GM10248 (cell line): ENCODE measurements at regions not wholly inside any gene's neighbourhood (a gene's known extent, or its start where the extent isn't known, plus 50 kb on each side); places are given as distances from the start of the nearest gene placed in this dataset.

Experiments used
- CTCF ChIA-PET: fragments of 300-600 bp; sonication (Branson Sonifier 250); formaldehyde crosslinking; extraction: SDS; loops from one replicate; lab custom pipeline; 2021; ENCODE audit warnings: antibody characterized with exemption; lab: Yijun Ruan, JAX
- POLR2A ChIA-PET: fragments of 350-650 bp; sonication (Branson Sonifier 250); formaldehyde crosslinking; extraction: SDS; loops from one replicate; lab custom pipeline; 2020; ENCODE audit warnings: antibody characterized with exemption; lab: Yijun Ruan, JAX
- DNase-seq: peaks from one replicate; pipeline ENCODE4 v3.0.0; 2012; ENCODE audit errors: extremely low spot score
- TF ChIP-seq, protein P1 (sequence below): IDR thresholded peaks from 2 replicates; pipeline ENCODE4 v1.5.1; 2012; ENCODE audit warnings: mild to moderate bottlenecking, low read depth; ENCODE audit errors: extremely low read depth, missing control alignments, control extremely low read depth

- CTCF ChIA-PET: no interaction called here
- DNase-seq: no peak
- TF ChIP-seq, protein P1, sequence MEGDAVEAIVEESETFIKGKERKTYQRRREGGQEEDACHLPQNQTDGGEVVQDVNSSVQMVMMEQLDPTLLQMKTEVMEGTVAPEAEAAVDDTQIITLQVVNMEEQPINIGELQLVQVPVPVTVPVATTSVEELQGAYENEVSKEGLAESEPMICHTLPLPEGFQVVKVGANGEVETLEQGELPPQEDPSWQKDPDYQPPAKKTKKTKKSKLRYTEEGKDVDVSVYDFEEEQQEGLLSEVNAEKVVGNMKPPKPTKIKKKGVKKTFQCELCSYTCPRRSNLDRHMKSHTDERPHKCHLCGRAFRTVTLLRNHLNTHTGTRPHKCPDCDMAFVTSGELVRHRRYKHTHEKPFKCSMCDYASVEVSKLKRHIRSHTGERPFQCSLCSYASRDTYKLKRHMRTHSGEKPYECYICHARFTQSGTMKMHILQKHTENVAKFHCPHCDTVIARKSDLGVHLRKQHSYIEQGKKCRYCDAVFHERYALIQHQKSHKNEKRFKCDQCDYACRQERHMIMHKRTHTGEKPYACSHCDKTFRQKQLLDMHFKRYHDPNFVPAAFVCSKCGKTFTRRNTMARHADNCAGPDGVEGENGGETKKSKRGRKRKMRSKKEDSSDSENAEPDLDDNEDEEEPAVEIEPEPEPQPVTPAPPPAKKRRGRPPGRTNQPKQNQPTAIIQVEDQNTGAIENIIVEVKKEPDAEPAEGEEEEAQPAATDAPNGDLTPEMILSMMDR: no peak
- POLR2A ChIA-PET: no interaction called here
These were observed 95.8 kb downstream of the CXCL12 start for GRCh38 chr10:44289125-44289524.

DNA sequence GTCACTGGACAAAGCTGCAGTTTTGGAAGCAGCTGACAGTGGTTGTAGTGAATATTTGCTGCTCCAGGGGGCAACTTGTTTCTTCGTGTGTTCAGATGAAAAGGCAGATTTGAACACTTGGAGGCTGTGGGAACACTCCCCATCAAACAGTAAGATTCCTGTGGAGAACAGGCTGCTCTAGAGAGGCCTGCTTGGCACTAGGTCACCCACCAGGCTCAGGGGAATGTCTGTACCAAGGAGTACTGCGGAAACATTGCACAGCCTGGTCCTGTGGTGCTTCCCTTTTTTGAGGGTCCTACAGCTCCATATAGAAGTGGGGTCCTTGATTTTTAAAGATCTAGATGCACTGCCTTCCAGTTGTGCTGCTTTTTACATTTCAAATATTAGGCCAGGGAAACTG lies 97.5 kb downstream of the CXCL12 start:
- DNase-seq: no peak
- TF ChIP-seq, protein P1: no peak
- ChIA-PET POLR2A (no interaction called here), CTCF (no interaction called here)

DNA sequence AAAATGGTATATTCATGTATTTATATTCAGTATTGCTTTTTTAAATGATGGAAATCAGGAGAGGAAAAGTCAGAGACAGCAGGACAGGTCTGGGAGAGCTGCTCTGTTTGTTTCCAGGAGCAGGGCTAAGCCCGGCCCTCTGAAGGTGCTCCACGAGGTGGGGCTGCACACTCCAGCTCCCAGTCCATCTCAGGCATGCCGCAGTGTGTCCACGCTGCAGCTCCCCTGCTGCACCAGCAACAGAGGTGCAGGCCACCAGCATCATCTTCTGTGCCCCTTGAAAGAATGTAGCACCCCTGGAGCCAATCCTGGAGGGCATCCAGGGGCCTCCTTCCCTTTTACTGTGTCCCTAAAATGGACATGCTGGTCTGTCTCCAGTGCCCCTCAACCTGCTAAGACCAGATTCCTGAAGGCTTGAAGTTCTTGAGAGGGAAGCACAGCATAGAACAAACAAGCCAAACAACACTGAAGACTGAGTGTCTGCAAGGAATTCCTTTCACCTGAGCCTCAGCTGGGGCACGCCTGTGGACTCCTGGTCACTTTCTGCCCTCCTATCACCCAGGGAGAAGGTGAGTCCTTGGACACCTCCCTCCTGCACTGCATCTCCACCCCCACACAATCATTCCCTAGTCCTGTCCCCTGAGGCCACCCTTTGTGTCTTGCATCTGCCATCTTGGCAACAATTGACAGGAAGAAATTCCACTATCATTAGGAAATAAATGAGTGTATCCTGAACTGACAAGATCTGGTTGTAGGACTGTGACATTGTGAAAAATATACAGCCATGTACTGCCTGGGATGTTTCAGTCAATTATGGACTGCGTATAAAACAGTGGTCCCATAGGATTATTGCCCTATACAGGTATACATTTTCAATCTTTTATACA lies 100.5 kb downstream of the CXCL12 start:
- POLR2A ChIA-PET: no interaction called here
- CTCF ChIA-PET: no interaction called here
- TF ChIP-seq, protein P1: no peak
- no peak for DNase-seq

DNA sequence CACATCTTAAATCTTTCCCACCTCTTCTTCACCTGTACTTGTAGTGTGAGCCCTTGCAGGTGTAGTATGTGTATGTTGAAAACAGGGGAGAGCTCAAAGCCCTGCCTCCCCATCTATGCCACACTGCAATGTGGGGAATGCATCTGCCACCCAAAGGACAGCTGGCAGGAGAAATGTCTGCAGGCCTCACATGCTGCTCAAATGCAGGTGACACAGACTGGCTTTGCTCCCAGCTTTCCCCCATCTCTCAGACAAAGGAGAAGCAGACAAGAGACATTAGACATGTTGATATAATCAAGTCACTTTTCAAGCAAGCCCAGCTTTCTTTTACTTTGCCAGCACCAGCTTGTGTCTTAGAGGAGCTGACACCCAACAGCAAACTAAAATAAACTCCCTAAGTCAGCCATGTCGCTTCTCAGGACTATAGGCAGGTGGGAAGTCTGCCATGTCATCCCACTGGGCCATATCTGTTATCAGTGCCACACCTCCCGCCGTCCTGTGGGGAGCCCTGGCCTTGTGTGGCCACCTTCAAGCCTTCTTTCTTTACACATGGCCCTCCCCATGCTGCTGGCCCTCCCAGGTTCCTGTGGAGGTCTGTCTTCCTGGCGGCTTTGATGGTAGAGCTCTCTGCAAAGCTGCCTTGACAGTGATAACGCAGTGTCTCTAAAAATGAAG lies 102.1 kb downstream of the CXCL12 start:
- TF ChIP-seq, protein P1: no peak
- ChIA-PET POLR2A (no interaction called here), CTCF (interaction anchor here (0.9 kb wide), 1 partner anchor 17 kb away, joined by 3 read pairs; no protein-coding TSS in a partner anchor)
- DNase-seq: no peak

GRCh38 chr10:44281662-44282061 lies 103.2 kb downstream of the CXCL12 start:
- ChIA-PET CTCF (interaction anchor here (1.4 kb wide), 1 partner anchor 13 kb away, joined by 4 read pairs; no protein-coding TSS in a partner anchor), POLR2A (no interaction called here)
- DNase-seq: no peak
- TF ChIP-seq, protein P1: no peak

- CTCF ChIA-PET: interaction anchor here (1.4 kb wide), 1 partner anchor 13 kb away, joined by 4 read pairs; no protein-coding TSS in a partner anchor
- POLR2A ChIA-PET: no interaction called here
- TF ChIP-seq, protein P1: no peak
- DNase-seq: no peak
These were observed 103.7 kb downstream of the CXCL12 start for GRCh38 chr10:44281089-44281613.
